Neural progenitor cell (in vitro differentiated cells): ENCODE measurements at regions not wholly inside any gene's neighbourhood (a gene's known extent, or its start where the extent isn't known, plus 50 kb on each side); places are given as distances from the start of the nearest gene placed in this dataset.

Experiments
- CTCF ChIP-seq: fragments of 200-600 bp; sonication (generic); IDR thresholded peaks from 2 replicates; pipeline ENCODE4 v1.5.1; 2017; ENCODE audit warnings: antibody characterized with exemption, mild to moderate bottlenecking
- EZH2 ChIP-seq: fragments of 200-600 bp; sonication (generic); IDR thresholded peaks from 2 replicates; pipeline ENCODE4 v1.6.1; 2017; ENCODE audit warnings: antibody characterized with exemption, mild to moderate bottlenecking, moderate library complexity
- EZH2phosphoT487 ChIP-seq: fragments of 200-600 bp; sonication (generic); IDR thresholded peaks from 2 replicates; pipeline ENCODE4 v1.6.1; 2017; ENCODE audit warnings: antibody characterized with exemption

GRCh38 chr4:160880180-160880579 lies 1283.6 kb downstream of the FSTL5 start:
- TF ChIP-seq EZH2, result no peak
- no peak for TF ChIP-seq CTCF
- no peak for TF ChIP-seq EZH2phosphoT487
